H9 (cell line): ENCODE measurements at regions not wholly inside any gene's neighbourhood (a gene's known extent, or its start where the extent isn't known, plus 50 kb on each side); places are given as distances from the start of the nearest gene placed in this dataset.

Experiments
- DNase-seq: peaks from one replicate; pipeline ENCODE4 v3.0.0-alpha.2; 2017
- H2AFZ ChIP-seq: one replicate; pipeline ENCODE4 v1.6.1; 2013; ENCODE audit warnings: mild to moderate bottlenecking, low read length, control low read depth, moderate library complexity
- H2AK5ac ChIP-seq: 2 replicates; pipeline ENCODE4 v1.6.1; 2013; ENCODE audit warnings: low read length, control low read depth, mixed read lengths; ENCODE audit not compliant: insufficient read length
- H2BK120ac ChIP-seq: one replicate; pipeline ENCODE4 v1.6.1; 2013; ENCODE audit warnings: low read depth, mild to moderate bottlenecking, low read length, control low read depth, inconsistent platforms; ENCODE audit not compliant: poor library complexity, severe bottlenecking
- H2BK12ac ChIP-seq: 2 replicates; pipeline ENCODE4 v1.6.1; 2013; ENCODE audit warnings: low read length, control low read depth, mixed read lengths, low read depth; ENCODE audit not compliant: insufficient read length
- H2BK15ac ChIP-seq: 2 replicates; pipeline ENCODE4 v1.6.1; 2013; ENCODE audit warnings: low read depth, low read length, control low read depth
- H2BK20ac ChIP-seq: one replicate; pipeline ENCODE4 v1.6.1; 2013; ENCODE audit warnings: low read depth, mild to moderate bottlenecking, low read length, control low read depth, inconsistent platforms; ENCODE audit not compliant: poor library complexity, severe bottlenecking
- H2BK5ac ChIP-seq: 2 replicates; pipeline ENCODE4 v1.6.1; 2013; ENCODE audit warnings: low read length, control low read depth, mixed read lengths; ENCODE audit not compliant: insufficient read length
- H3K14ac ChIP-seq: 2 replicates; pipeline ENCODE4 v1.6.1; 2013; ENCODE audit warnings: low read length, control low read depth; ENCODE audit not compliant: insufficient read depth
- H3K18ac ChIP-seq: 2 replicates; pipeline ENCODE4 v1.6.1; 2013; ENCODE audit warnings: low read depth, mild to moderate bottlenecking, mixed read lengths, low read length, control low read depth; ENCODE audit not compliant: insufficient read length
- H3K23ac ChIP-seq: 2 replicates; pipeline ENCODE4 v1.6.1; 2013; ENCODE audit warnings: low read length, control low read depth, mixed read lengths, low read depth; ENCODE audit not compliant: insufficient read length
- H3K23me2 ChIP-seq: 2 replicates; pipeline ENCODE4 v1.6.1; 2013; ENCODE audit warnings: low read depth, mild to moderate bottlenecking, mixed read lengths, low read length, control low read depth; ENCODE audit not compliant: insufficient read length, poor library complexity, severe bottlenecking
- H3K27ac ChIP-seq: 2 replicates; pipeline ENCODE4 v1.5.1; 2013; ENCODE audit warnings: low read length, control low read depth, mixed read lengths, low read depth; ENCODE audit not compliant: insufficient read length
- H3K27me3 ChIP-seq: 2 replicates; pipeline ENCODE4 v1.6.1; 2013; ENCODE audit warnings: low read length, control low read depth, inconsistent platforms; ENCODE audit not compliant: insufficient read depth
- H3K4ac ChIP-seq: 2 replicates; pipeline ENCODE4 v1.6.1; 2013; ENCODE audit warnings: low read depth, mild to moderate bottlenecking, control low read depth, inconsistent platforms, low read length, moderate library complexity
- H3K4me1 ChIP-seq: 2 replicates; pipeline ENCODE4 v1.6.1; 2013; ENCODE audit warnings: low read length, control low read depth, inconsistent platforms; ENCODE audit not compliant: insufficient read depth
- H3K4me2 ChIP-seq: 2 replicates; pipeline ENCODE4 v1.6.1; 2013; ENCODE audit warnings: low read length, control low read depth, mixed read lengths; ENCODE audit not compliant: insufficient read length, insufficient read depth
- H3K56ac ChIP-seq: 2 replicates; pipeline ENCODE4 v1.6.1; 2013; ENCODE audit warnings: low read depth, mild to moderate bottlenecking, mixed read lengths, low read length, control low read depth; ENCODE audit not compliant: insufficient read length
- H3K79me1 ChIP-seq: 2 replicates; pipeline ENCODE4 v1.6.1; 2013; ENCODE audit warnings: low read depth, mild to moderate bottlenecking, moderate library complexity, low read length, control low read depth, inconsistent platforms; ENCODE audit not compliant: insufficient read depth, poor library complexity, severe bottlenecking
- H3K79me2 ChIP-seq: 2 replicates; pipeline ENCODE4 v1.6.1; 2013; ENCODE audit warnings: low read length, control low read depth, inconsistent platforms; ENCODE audit not compliant: insufficient read depth
- H3K9ac ChIP-seq: 2 replicates; pipeline ENCODE4 v1.6.1; 2013; ENCODE audit warnings: low read length, control low read depth, mixed read lengths; ENCODE audit not compliant: insufficient read length; ENCODE audit errors: extremely low read depth
- H3K9me3 ChIP-seq: one replicate; pipeline ENCODE4 v1.6.1; 2013; ENCODE audit warnings: low read depth, low read length, inconsistent platforms; ENCODE audit not compliant: control insufficient read depth
- H3T11ph ChIP-seq: one replicate; pipeline ENCODE4 v1.6.1; 2013; ENCODE audit warnings: mild to moderate bottlenecking, low read length, control low read depth, inconsistent platforms
- H4K20me1 ChIP-seq: one replicate; pipeline ENCODE4 v1.6.1; 2013; ENCODE audit not compliant: control insufficient read depth, insufficient read length, insufficient read depth
- H4K5ac ChIP-seq: 2 replicates; pipeline ENCODE4 v1.6.1; 2013; ENCODE audit warnings: low read depth, mild to moderate bottlenecking, mixed read lengths, low read length, control low read depth; ENCODE audit not compliant: insufficient read length
- H4K8ac ChIP-seq: replicated peaks from 2 replicates; pipeline ENCODE4 v1.6.1; 2013; ENCODE audit warnings: low read length, control low read depth, mixed read lengths, low read depth; ENCODE audit not compliant: insufficient read length
- H4K91ac ChIP-seq: 2 replicates; pipeline ENCODE4 v1.6.1; 2013; ENCODE audit warnings: low read depth, mild to moderate bottlenecking, moderate library complexity, mixed read lengths, low read length, control low read depth; ENCODE audit not compliant: insufficient read length
- H3K27ac Mint-ChIP-seq, 3 experiments: 2 replicates in 2 of 3; 3 replicates in 1 of 3; pipeline ENCODE4 v1.8.0; 2020 to 2021; ENCODE audit warnings: mixed read lengths in 3 of 3, mild to moderate bottlenecking in 1 of 3, moderate library complexity in 1 of 3
- H3K27me3 Mint-ChIP-seq: 2 replicates; pipeline ENCODE4 v1.8.0; 2021; ENCODE audit warnings: low read depth, mild to moderate bottlenecking, moderate library complexity, mixed read lengths
- H3K36me3 Mint-ChIP-seq, 3 experiments: 2 replicates in 2 of 3; 3 replicates in 1 of 3; pipeline ENCODE4 v1.8.0; 2020 to 2021; ENCODE audit warnings: low read depth in 3 of 3, mixed read lengths in 3 of 3; ENCODE audit not compliant: insufficient read depth in 1 of 3
- H3K4me1 Mint-ChIP-seq, 2 experiments: 2 replicates each; pipeline ENCODE4 v1.8.0; 2020; ENCODE audit warnings: mixed read lengths in 2 of 2
- H3K4me3 Mint-ChIP-seq, 2 experiments: 2 replicates in 1 of 2; 3 replicates in 1 of 2; pipeline ENCODE4 v1.8.0; 2020 to 2021; ENCODE audit warnings: mild to moderate bottlenecking in 2 of 2, mixed read lengths in 2 of 2, moderate library complexity in 1 of 2
- H3K9me3 Mint-ChIP-seq, 2 experiments: 2 replicates in 1 of 2; 3 replicates in 1 of 2; pipeline ENCODE4 v1.8.0; 2020; ENCODE audit warnings: mild to moderate bottlenecking in 2 of 2, mixed read lengths in 2 of 2, moderate library complexity in 1 of 2
- WGBS: extraction: QIAGEN DNeasy Blood & Tissue Kit; methylation state at CpG from one replicate; pipeline ENCODE4 v1.1.7; 2013; ENCODE audit warnings: missing lambda C conversion rate, low lambda C conversion rate, mixed read lengths; ENCODE audit not compliant: insufficient read length; ENCODE audit errors: extremely low coverage; 5-methylcytosine and 5-hydroxymethylcytosine counted together
- TF ChIP-seq, protein P1 (sequence below): fragments of 200-600 bp; sonication (generic); conservative IDR thresholded peaks from 3 replicates; pipeline ENCODE4 v1.8.0; 2021; ENCODE audit warnings: antibody characterized with exemption, mild to moderate bottlenecking

DNA sequence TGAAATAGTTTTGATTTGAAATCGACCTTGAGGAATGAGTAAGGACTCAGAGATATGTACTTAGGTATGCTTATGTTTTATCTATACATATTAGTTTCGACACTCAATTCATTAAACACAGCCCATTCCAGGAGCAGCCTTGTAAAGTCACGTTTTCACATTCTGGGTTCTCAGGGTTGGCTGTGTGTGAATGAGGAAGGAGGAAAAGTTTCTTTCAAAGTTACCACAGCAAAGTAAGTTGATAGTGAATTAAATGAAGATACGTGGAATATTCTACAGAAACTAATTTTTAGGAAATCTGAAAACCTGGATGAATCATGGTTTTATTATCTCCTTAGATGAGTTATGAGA lies 133.5 kb downstream of the C3orf38 start:
- Histone ChIP-seq H3K27ac (no peak overlapping the region), H2BK20ac (no peak overlapping the region), H2BK15ac (no peak overlapping the region), H3K4me1 (no peaks in the 10 kb centered on the region), H2BK120ac (no peak overlapping the region), H3K14ac (no peak overlapping the region), H3K79me2 (no peaks in the 10 kb centered on the region), H4K8ac (no peak overlapping the region), H3K79me1 (no peaks in the 10 kb centered on the region), H3K9ac (no peak overlapping the region), H3K9me3 (no peaks in the 10 kb centered on the region), H3K23me2 (no peaks in the 10 kb centered on the region), H3K27me3 (no peaks in the 10 kb centered on the region), H2AFZ (no peak overlapping the region), H3K4ac (no peak overlapping the region), H3T11ph (no peak overlapping the region), H2BK12ac (no peak overlapping the region), H2AK5ac (no peak overlapping the region), H3K4me2 (no peak overlapping the region), H4K5ac (no peak overlapping the region), H3K23ac (no peak overlapping the region), H4K91ac (no peak overlapping the region), H4K20me1 (no peaks in the 10 kb centered on the region), H3K56ac (no peak overlapping the region), H3K18ac (no peak overlapping the region), H2BK5ac (no peak overlapping the region)
- TF ChIP-seq, protein P1, sequence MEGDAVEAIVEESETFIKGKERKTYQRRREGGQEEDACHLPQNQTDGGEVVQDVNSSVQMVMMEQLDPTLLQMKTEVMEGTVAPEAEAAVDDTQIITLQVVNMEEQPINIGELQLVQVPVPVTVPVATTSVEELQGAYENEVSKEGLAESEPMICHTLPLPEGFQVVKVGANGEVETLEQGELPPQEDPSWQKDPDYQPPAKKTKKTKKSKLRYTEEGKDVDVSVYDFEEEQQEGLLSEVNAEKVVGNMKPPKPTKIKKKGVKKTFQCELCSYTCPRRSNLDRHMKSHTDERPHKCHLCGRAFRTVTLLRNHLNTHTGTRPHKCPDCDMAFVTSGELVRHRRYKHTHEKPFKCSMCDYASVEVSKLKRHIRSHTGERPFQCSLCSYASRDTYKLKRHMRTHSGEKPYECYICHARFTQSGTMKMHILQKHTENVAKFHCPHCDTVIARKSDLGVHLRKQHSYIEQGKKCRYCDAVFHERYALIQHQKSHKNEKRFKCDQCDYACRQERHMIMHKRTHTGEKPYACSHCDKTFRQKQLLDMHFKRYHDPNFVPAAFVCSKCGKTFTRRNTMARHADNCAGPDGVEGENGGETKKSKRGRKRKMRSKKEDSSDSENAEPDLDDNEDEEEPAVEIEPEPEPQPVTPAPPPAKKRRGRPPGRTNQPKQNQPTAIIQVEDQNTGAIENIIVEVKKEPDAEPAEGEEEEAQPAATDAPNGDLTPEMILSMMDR, result no peak
- DNase-seq, result no peak
- Mint-ChIP-seq H3K27ac (no peak overlapping the region), H3K9me3 (no peaks in the 10 kb centered on the region; a peak in 1 of 5 replicates), H3K4me1 (no peaks in the 10 kb centered on the region), H3K27me3 (no peaks in the 10 kb centered on the region), H3K36me3 (no peaks in the 10 kb centered on the region), H3K4me3 (no peak overlapping the region)
- WGBS, result no CpG with 5 or more reads among the region's 4 CpGs
